NCI-H187 (cell line): ENCODE measurements at regions not wholly inside any gene's neighbourhood (a gene's known extent, or its start where the extent isn't known, plus 50 kb on each side); places are given as distances from the start of the nearest gene placed in this dataset.

Experiments used
- DNase-seq, 2 experiments: peaks; one replicate each; lab custom pipeline; 2025; lab: John Stamatoyannopoulos, UW

- no peak for DNase-seq
These were observed 441.6 kb downstream of the HACE1 start for GRCh38 chr6:104418125-104418524.

GRCh38 chr6:104414723-104415122, 445.0 kb downstream of the HACE1 start:
- no peak for DNase-seq

- no peak for DNase-seq
These were observed 446.0 kb downstream of the HACE1 start for GRCh38 chr6:104413767-104414166.

- DNase-seq = no peak
These were observed 448.4 kb downstream of the HACE1 start for GRCh38 chr6:104411302-104411701.

- DNase-seq = no peak
These were observed 449.8 kb downstream of the HACE1 start for GRCh38 chr6:104409913-104410312.

- peak in 1 of 2 experiments; percentile 2 for DNase-seq
These were observed 451.8 kb downstream of the HACE1 start for GRCh38 chr6:104407957-104408356.

GRCh38 chr6:104404377-104404776, 455.3 kb downstream of the HACE1 start:
- no peak for DNase-seq

- no peak for DNase-seq
These were observed 457.1 kb downstream of the HACE1 start for GRCh38 chr6:104402572-104402971.

- DNase-seq = no peak
These were observed 457.8 kb downstream of the HACE1 start for GRCh38 chr6:104401926-104402325.

- no peak for DNase-seq
These were observed 458.9 kb downstream of the HACE1 start for GRCh38 chr6:104400844-104401243.

GRCh38 chr6:104396077-104396476, 463.6 kb downstream of the HACE1 start:
- no peak for DNase-seq

- DNase-seq = no peak
These were observed 477.8 kb downstream of the HACE1 start for GRCh38 chr6:104381907-104382306.

GRCh38 chr6:104365451-104366234, 494.1 kb downstream of the HACE1 start:
- DNase-seq = no peak

GRCh38 chr6:104357928-104358327, 501.8 kb downstream of the HACE1 start:
- DNase-seq = peak; percentile 8 to 9

- DNase-seq = no peak
These were observed 503.5 kb downstream of the HACE1 start for GRCh38 chr6:104356197-104356596.

GRCh38 chr6:104349191-104349590, 510.5 kb downstream of the HACE1 start:
- DNase-seq = no peak

- DNase-seq = no peak
These were observed 515.5 kb downstream of the HACE1 start for GRCh38 chr6:104344223-104344622.

GRCh38 chr6:104332364-104332763, 527.4 kb downstream of the HACE1 start:
- no peak for DNase-seq

GRCh38 chr6:104326173-104327001, 533.3 kb downstream of the HACE1 start:
- DNase-seq = no peak

- DNase-seq = peak in 1 of 2 experiments; percentile 11
These were observed 534.2 kb downstream of the HACE1 start for GRCh38 chr6:104325341-104326172.

GRCh38 chr6:104324301-104324700, 535.4 kb downstream of the HACE1 start:
- no peak for DNase-seq

GRCh38 chr6:104322841-104323240, 536.9 kb downstream of the HACE1 start:
- DNase-seq = no peak
